ENCODE measurements at regions not wholly inside any gene's neighbourhood (a gene's known extent, or its start where the extent isn't known, plus 50 kb on each side); places are given as distances from the start of the nearest gene placed in this dataset.

GRCh38 chr5:124383693-124384092 is 362.7 kb downstream of the ZNF608 start:
- TF ChIP-seq CTCF (IDR thresholded peaks at IDR 0.05), result no peak
- no peak for ATAC-seq
- DNase-seq, result no peak
- H3K9me3 ChIP-seq, result peaks cover 28% of the 10 kb centered on the region
- H3K36me3 ChIP-seq, result no peaks in the 10 kb centered on the region
- H3K27ac ChIP-seq, result no peak overlapping the region
- no peaks in the 10 kb centered on the region for H3K4me1 ChIP-seq
- H3K4me3 ChIP-seq, result no peak overlapping the region
- no peaks in the 10 kb centered on the region for H3K27me3 ChIP-seq (ENCODE audit: low read depth)
- intact Hi-C loops (cut with DNase I), result no loop called here

GRCh38 chr5:124377386-124377785 is 369.1 kb downstream of the ZNF608 start:
- no peak overlapping the region for H3K27ac ChIP-seq

GRCh38 chr5:124373883-124374282 is 372.6 kb downstream of the ZNF608 start:
- Histone ChIP-seq H3K27me3 (ENCODE audit: low read depth) (no peaks in the 10 kb centered on the region), H3K4me1 (no peaks in the 10 kb centered on the region), H3K4me3 (no peak overlapping the region), H3K36me3 (no peaks in the 10 kb centered on the region), H3K27ac (no peak overlapping the region), H3K9me3 (no peaks in the 10 kb centered on the region)
- no peak for TF ChIP-seq CTCF (IDR thresholded peaks at IDR 0.05)
- DNase-seq (no peak), ATAC-seq (no peak)
- intact Hi-C loops (cut with DNase I), result no loop called here

More at GRCh38 chr5:124377386-124377785, 369.1 kb downstream of the ZNF608 start:
- Histone ChIP-seq H3K36me3 (no peaks in the 10 kb centered on the region), H3K4me3 (no peak overlapping the region), H3K9me3 (peaks cover 6% of the 10 kb centered on the region), H3K27me3 (ENCODE audit: low read depth) (no peaks in the 10 kb centered on the region), H3K4me1 (no peaks in the 10 kb centered on the region)
- intact Hi-C loops (cut with DNase I), result no loop called here
- no peak for TF ChIP-seq CTCF (IDR thresholded peaks at IDR 0.05)
- ATAC-seq (no peak), DNase-seq (no peak)

- TF ChIP-seq CTCF (IDR thresholded peaks at IDR 0.05), result no peak
- Histone ChIP-seq H3K36me3 (no peaks in the 10 kb centered on the region), H3K4me3 (no peak overlapping the region), H3K27me3 (ENCODE audit: low read depth) (no peaks in the 10 kb centered on the region), H3K27ac (no peak overlapping the region), H3K9me3 (no peaks in the 10 kb centered on the region), H3K4me1 (no peaks in the 10 kb centered on the region)
- intact Hi-C loops (cut with DNase I), result no loop called here
- DNase-seq (no peak), ATAC-seq (no peak)
Measured at GRCh38 chr5:124372457-124372856, 374.0 kb downstream of the ZNF608 start.

GRCh38 chr5:124371111-124371706 is 375.2 kb downstream of the ZNF608 start:
- TF ChIP-seq CTCF (IDR thresholded peaks at IDR 0.05), result no peak
- DNase-seq (no peak), ATAC-seq (no peak)
- intact Hi-C loops (cut with DNase I), result no loop called here
- Histone ChIP-seq H3K36me3 (no peaks in the 10 kb centered on the region), H3K4me1 (no peaks in the 10 kb centered on the region), H3K27me3 (ENCODE audit: low read depth) (no peaks in the 10 kb centered on the region), H3K27ac (no peak overlapping the region), H3K4me3 (no peak overlapping the region), H3K9me3 (no peaks in the 10 kb centered on the region)
